Thoracic aorta (tissue), 2 donors: ENCODE measurements at regions not wholly inside any gene's neighbourhood (a gene's known extent, or its start where the extent isn't known, plus 50 kb on each side); places are given as distances from the start of the nearest gene placed in this dataset.

ENCODE experiments used
- ATAC-seq: fragments of 150-250 bp; one replicate; pipeline ENCODE4 v1.8.0; 2017; ENCODE audit warnings: low read depth; ENCODE audit not compliant: insufficient number of reproducible peaks, low FRiP score
- DNase-seq: peaks from one replicate; pipeline ENCODE4 v3.0.0-alpha.2; 2020; ENCODE audit warnings: low spot score
- H3K27ac ChIP-seq, 2 donors: fragments of 200-600 bp; sonication (generic); 1 replicate in 1 of 2; 2 replicates in 1 of 2; pipeline ENCODE4 v1.5.1; 2016; ENCODE audit warnings: mild to moderate bottlenecking in 2 of 2, moderate library complexity in 2 of 2
- H3K27me3 ChIP-seq: fragments of 200-600 bp; sonication (generic); replicated peaks from 2 replicates; pipeline ENCODE4 v1.6.0; 2016; ENCODE audit warnings: mild to moderate bottlenecking; ENCODE audit not compliant: insufficient read depth
- H3K36me3 ChIP-seq: fragments of 200-600 bp; sonication (generic); one replicate; pipeline ENCODE4 v1.5.1; 2016
- H3K4me1 ChIP-seq, 2 donors: fragments of 200-600 bp; sonication (generic); 1 replicate in 1 of 2; 2 replicates in 1 of 2; pipeline versions ENCODE4 v1.5.1 to v1.6.0; 2016; ENCODE audit warnings: low read depth in 2 of 2, mild to moderate bottlenecking in 1 of 2; ENCODE audit not compliant: control insufficient read depth in 1 of 2
- H3K4me3 ChIP-seq: fragments of 200-600 bp; sonication (generic); 2 replicates; pipeline ENCODE4 v1.5.1; 2016; ENCODE audit warnings: mild to moderate bottlenecking
- H3K9me3 ChIP-seq: fragments of 200-600 bp; sonication (generic); 2 replicates; pipeline ENCODE4 v1.5.1; 2016
- CTCF ChIP-seq: fragments of 200-600 bp; sonication (generic); IDR thresholded peaks from one replicate; pipeline ENCODE4 v1.5.1; 2019; ENCODE audit warnings: antibody characterized with exemption

- ATAC-seq (no peak), DNase-seq (no peak)
- H3K27me3 ChIP-seq, result no peaks in the 10 kb centered on the region
- TF ChIP-seq CTCF, result no peak
- no peak overlapping the region for H3K27ac ChIP-seq
- H3K4me3 ChIP-seq, result no peak overlapping the region
- no peaks in the 10 kb centered on the region for H3K4me1 ChIP-seq
- H3K9me3 ChIP-seq, result no peaks in the 10 kb centered on the region
- H3K36me3 ChIP-seq, result no peaks in the 10 kb centered on the region
Observed at GRCh38 chr20:57847104-57847503, 137.3 kb upstream of the PMEPA1 start.

- no peak for DNase-seq
- no peak for TF ChIP-seq CTCF
Observed at GRCh38 chr20:57844626-57845596, 135.1 kb upstream of the PMEPA1 start.

DNA sequence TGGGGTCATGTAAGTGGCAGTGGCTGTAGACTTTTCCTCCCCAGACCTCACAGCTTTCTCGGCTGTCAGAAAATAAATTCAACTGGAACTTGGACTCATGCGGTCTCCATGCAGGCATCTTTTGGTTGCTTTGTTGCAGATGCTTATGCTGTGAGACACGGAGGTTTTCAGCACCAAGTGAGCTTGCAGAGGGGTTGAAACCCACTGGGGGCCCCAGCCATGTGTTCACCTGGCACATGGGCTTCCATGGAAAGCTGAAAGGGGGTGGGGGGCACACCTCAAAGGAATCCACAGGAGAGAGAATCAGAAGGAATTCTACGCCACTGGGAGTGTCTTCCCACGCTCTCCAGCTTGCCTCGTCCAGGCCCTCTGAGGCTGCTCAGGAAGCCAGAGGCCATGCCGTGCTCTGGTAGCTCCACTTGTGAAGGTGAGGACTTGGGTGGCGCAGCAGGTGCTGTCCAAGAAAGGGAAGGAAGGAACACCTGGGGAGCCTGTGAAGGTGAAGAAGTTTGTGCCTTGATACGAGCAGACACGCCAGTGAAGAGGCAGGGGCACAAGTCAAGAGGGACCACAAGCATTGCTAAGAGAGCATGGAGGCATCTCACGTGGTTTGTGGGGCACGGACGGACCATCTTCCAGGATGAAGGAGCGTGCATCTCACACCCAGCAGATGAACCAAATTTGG lies 134.3 kb upstream of the PMEPA1 start:
- H3K36me3 ChIP-seq, result no peaks in the 10 kb centered on the region
- H3K27me3 ChIP-seq, result no peaks in the 10 kb centered on the region
- ATAC-seq (no peak), DNase-seq (no peak)
- TF ChIP-seq CTCF, result no peak
- H3K27ac ChIP-seq, result no peak overlapping the region
- H3K4me1 ChIP-seq, result no peaks in the 10 kb centered on the region
- H3K9me3 ChIP-seq, result no peaks in the 10 kb centered on the region
- no peak overlapping the region for H3K4me3 ChIP-seq

More at GRCh38 chr20:57844626-57845596, 135.1 kb upstream of the PMEPA1 start:
- no peaks in the 10 kb centered on the region for H3K36me3 ChIP-seq
- H3K9me3 ChIP-seq, result no peaks in the 10 kb centered on the region
- H3K4me3 ChIP-seq, result no peak overlapping the region
- ATAC-seq, result no peak
- no peak overlapping the region for H3K27ac ChIP-seq
- H3K4me1 ChIP-seq, result no peaks in the 10 kb centered on the region
- no peaks in the 10 kb centered on the region for H3K27me3 ChIP-seq

GRCh38 chr20:57842720-57843119 lies 132.9 kb upstream of the PMEPA1 start:
- no peaks in the 10 kb centered on the region for H3K9me3 ChIP-seq
- ATAC-seq (no peak), DNase-seq (no peak)
- no peak for TF ChIP-seq CTCF
- H3K4me3 ChIP-seq, result no peak overlapping the region
- no peaks in the 10 kb centered on the region for H3K4me1 ChIP-seq
- no peaks in the 10 kb centered on the region for H3K36me3 ChIP-seq
- no peak overlapping the region for H3K27ac ChIP-seq
- H3K27me3 ChIP-seq, result no peaks in the 10 kb centered on the region

- DNase-seq (no peak), ATAC-seq (no peak)
- no peak for TF ChIP-seq CTCF
- Histone ChIP-seq H3K4me3 (no peak overlapping the region), H3K36me3 (no peaks in the 10 kb centered on the region), H3K27me3 (no peaks in the 10 kb centered on the region), H3K27ac (no peak overlapping the region), H3K9me3 (no peaks in the 10 kb centered on the region), H3K4me1 (no peaks in the 10 kb centered on the region)
Observed at GRCh38 chr20:57841297-57841866, 131.6 kb upstream of the PMEPA1 start.
